ENCODE measurements at regions not wholly inside any gene's neighbourhood (a gene's known extent, or its start where the extent isn't known, plus 50 kb on each side); places are given as distances from the start of the nearest gene placed in this dataset.

GRCh38 chr9:42388146-42388690 lies 204.8 kb downstream of the SPATA31A6 start:
- TF ChIP-seq POLR2A (IDR thresholded peaks at IDR 0.05): no peak
- TF ChIP-seq CTCF (IDR thresholded peaks at IDR 0.05): no peak
